ENCODE measurements at regions not wholly inside any gene's neighbourhood (a gene's known extent, or its start where the extent isn't known, plus 50 kb on each side); places are given as distances from the start of the nearest gene placed in this dataset.

- TF ChIP-seq JUN (IDR thresholded peaks at IDR 0.05; ENCODE audit: borderline replicate concordance, insufficient read depth, insufficient read length, low read depth), result no peak
- no peak for TF ChIP-seq POLR2A (IDR thresholded peaks at IDR 0.05; ENCODE audit: low read depth, low read length)
- TF ChIP-seq CTCF (IDR thresholded peaks at IDR 0.05; ENCODE audit: extremely low read depth in 1 of 2, insufficient read depth in 1 of 2, low read depth in 1 of 2, low read length in 2 of 2), result no peak
- no peak for TF ChIP-seq POLR2AphosphoS5 (IDR thresholded peaks at IDR 0.05; ENCODE audit: insufficient read depth, low read depth, low read length)
- TF ChIP-seq EZH2 (IDR thresholded peaks at IDR 0.05; ENCODE audit: borderline replicate concordance, low read depth, low read length, severe bottlenecking), result no peak
- no peak for TF ChIP-seq MYC (IDR thresholded peaks at IDR 0.05; ENCODE audit: low read depth, low read length)
- no peak for TF ChIP-seq MAX (IDR thresholded peaks at IDR 0.05; ENCODE audit: insufficient read depth, insufficient read length)
- TF ChIP-seq GATA2 (IDR thresholded peaks at IDR 0.05; ENCODE audit: insufficient read depth, insufficient read length, low read depth, low read length), result no peak
These were observed 105.5 kb upstream of the CDH12 start for GRCh38 chr5:22958462-22959262.
